SU-DHL-6 (cell line): ENCODE measurements at regions not wholly inside any gene's neighbourhood (a gene's known extent, or its start where the extent isn't known, plus 50 kb on each side); places are given as distances from the start of the nearest gene placed in this dataset.

Source experiments
- H2AFZ ChIP-seq: fragments of 200-600 bp; sonication (generic); 2 replicates; pipeline ENCODE4 v1.6.1; 2014; ENCODE audit warnings: low read depth, mild to moderate bottlenecking, moderate library complexity, mixed read lengths, antibody characterized with exemption, low read length; ENCODE audit not compliant: severe bottlenecking
- H3F3A ChIP-seq: fragments of 200-600 bp; shearing (Covaris generic); 2 replicates; pipeline ENCODE4 v1.6.0; 2016; ENCODE audit warnings: antibody characterized with exemption, mild to moderate bottlenecking; ENCODE audit not compliant: insufficient read depth
- H3K27ac ChIP-seq: fragments of 200-600 bp; sonication (generic); 2 replicates; pipeline ENCODE4 v1.5.1; 2016; ENCODE audit warnings: low read depth, mild to moderate bottlenecking, low read length, moderate library complexity, mixed read lengths
- H3K27me3 ChIP-seq: fragments of 200-600 bp; sonication (generic), shearing (Covaris generic); 2 replicates; pipeline ENCODE4 v1.6.0; 2014; ENCODE audit warnings: mild to moderate bottlenecking, low read length
- H3K36me3 ChIP-seq: fragments of 200-600 bp; sonication (generic); 2 replicates; pipeline ENCODE4 v1.6.1; 2014; ENCODE audit warnings: mild to moderate bottlenecking, low read length, mixed read lengths
- H3K4me2 ChIP-seq: fragments of 300-600, 200-600 bp; shearing (Covaris generic), sonication (generic); 2 replicates; pipeline ENCODE4 v1.6.0; 2014; ENCODE audit warnings: low read length, low read depth, mild to moderate bottlenecking; ENCODE audit not compliant: poor library complexity, severe bottlenecking
- H3K4me3 ChIP-seq: fragments of 200-600 bp; sonication (generic); 2 replicates; pipeline ENCODE4 v1.5.1; 2014; ENCODE audit warnings: antibody characterized with exemption, low read length, mild to moderate bottlenecking, mixed read lengths; ENCODE audit not compliant: insufficient read depth, poor library complexity, severe bottlenecking
- H3K79me2 ChIP-seq: fragments of 200-600 bp; sonication (generic); 2 replicates; pipeline ENCODE4 v1.6.1; 2014; ENCODE audit warnings: mild to moderate bottlenecking, low read length, moderate library complexity; ENCODE audit not compliant: insufficient read depth
- H3K9ac ChIP-seq: fragments of 200-600 bp; sonication (generic); 2 replicates; pipeline ENCODE4 v1.7.0; 2014; ENCODE audit warnings: mild to moderate bottlenecking, low read length
- H3K9me2 ChIP-seq: fragments of 200-600 bp; sonication (generic); replicated peaks from 2 replicates; pipeline ENCODE4 v1.6.1; 2014; ENCODE audit warnings: low read length; ENCODE audit not compliant: insufficient read depth
- H3K9me3 ChIP-seq: fragments of 200-600 bp; sonication (generic); 2 replicates; pipeline ENCODE4 v1.6.1; 2014; ENCODE audit warnings: low read length, mixed read lengths; ENCODE audit not compliant: insufficient read depth
- H4K20me1 ChIP-seq: fragments of 200-600 bp; sonication (generic); 2 replicates; pipeline ENCODE4 v1.6.1; 2014; ENCODE audit warnings: low read depth, mild to moderate bottlenecking, antibody characterized with exemption, low read length, moderate library complexity, mixed read lengths
- CTCF ChIP-seq: fragments of 200-600 bp; sonication (generic); IDR thresholded peaks from one replicate; pipeline ENCODE4 v1.5.1; 2017; ENCODE audit warnings: antibody characterized with exemption, mild to moderate bottlenecking, low read length, moderate library complexity; ENCODE audit not compliant: insufficient read depth, poor library complexity, severe bottlenecking
- EZH2phosphoT487 ChIP-seq: fragments of 200-600 bp; sonication (generic), shearing (Covaris generic); conservative IDR thresholded peaks from 2 replicates; pipeline ENCODE4 v1.6.1; 2018; ENCODE audit warnings: mild to moderate bottlenecking, antibody characterized with exemption, low read length, moderate library complexity, mixed read lengths

DNA sequence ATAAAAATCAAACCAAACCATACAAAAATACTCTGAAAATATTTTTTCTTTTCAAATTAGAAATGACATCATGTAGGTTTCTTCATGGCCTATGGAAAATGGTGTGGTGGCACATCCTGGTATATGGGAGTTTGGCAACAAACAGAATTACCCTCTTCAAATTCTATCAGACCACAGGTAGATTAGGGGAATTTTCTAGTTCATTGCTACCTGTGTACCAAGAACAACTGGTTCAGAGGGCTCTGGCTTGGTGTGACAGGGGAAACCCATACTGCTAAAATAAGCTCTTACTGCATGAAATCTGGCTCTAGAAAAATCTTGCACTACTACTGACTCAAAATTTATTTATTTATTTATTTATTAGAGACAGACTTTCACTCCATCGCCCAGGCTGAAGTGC is 63.4 kb upstream of the PELI1 start:
- Histone ChIP-seq H3K9me3 (no peaks in the 10 kb centered on the region), H3K27me3 (no peaks in the 10 kb centered on the region), H3F3A (no peaks in the 10 kb centered on the region), H3K27ac (no peak overlapping the region), H3K4me3 (no peak overlapping the region), H3K4me2 (no peak overlapping the region), H3K9me2 (no peaks in the 10 kb centered on the region), H3K36me3 (peaks cover 6% of the 10 kb centered on the region; the same call in 1 of the 2 replicates), H3K79me2 (no peaks in the 10 kb centered on the region), H3K9ac (no peak overlapping the region), H2AFZ (no peak overlapping the region), H4K20me1 (no peaks in the 10 kb centered on the region)
- TF ChIP-seq CTCF, result no peak
- no peak for TF ChIP-seq EZH2phosphoT487

DNA sequence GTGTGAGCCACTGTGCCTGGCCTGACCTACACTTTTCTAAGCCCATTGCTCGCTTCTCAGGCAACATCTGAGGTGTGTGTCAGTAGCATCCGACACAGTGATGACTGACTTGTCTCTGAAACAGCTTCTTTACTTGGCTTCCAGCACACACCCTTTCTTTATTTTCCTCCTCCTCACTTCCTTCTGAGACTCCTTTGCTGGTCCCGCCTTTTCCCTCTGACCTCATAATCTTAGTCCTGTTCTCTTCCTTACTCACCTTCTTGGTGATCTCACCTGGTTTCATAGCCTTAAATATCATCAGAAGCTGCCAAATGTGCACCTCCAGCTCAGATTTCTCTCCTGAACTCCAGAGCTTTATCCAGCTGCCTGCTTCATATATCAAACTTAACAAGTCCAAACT is 66.6 kb upstream of the PELI1 start:
- peaks cover 21% of the 10 kb centered on the region for H3F3A ChIP-seq
- no peaks in the 10 kb centered on the region for H3K9me3 ChIP-seq
- H3K27me3 ChIP-seq, result no peaks in the 10 kb centered on the region
- no peak for TF ChIP-seq EZH2phosphoT487
- TF ChIP-seq CTCF, result no peak
- no peaks in the 10 kb centered on the region for H3K79me2 ChIP-seq
- H3K4me2 ChIP-seq, result no peak overlapping the region
- no peak overlapping the region for H3K4me3 ChIP-seq
- no peaks in the 10 kb centered on the region for H3K9me2 ChIP-seq
- H2AFZ ChIP-seq, result no peak overlapping the region
- no peak overlapping the region for H3K27ac ChIP-seq
- no peak overlapping the region for H3K9ac ChIP-seq
- no peaks in the 10 kb centered on the region for H4K20me1 ChIP-seq
- H3K36me3 ChIP-seq, result peaks cover 13% of the 10 kb centered on the region; the same call in 1 of the 2 replicates

GRCh38 chr2:64211276-64211921 is 67.2 kb upstream of the PELI1 start:
- H3K4me3 ChIP-seq, result no peak overlapping the region
- H3K27ac ChIP-seq, result no peak overlapping the region
- no peak overlapping the region for H3K4me2 ChIP-seq
- no peaks in the 10 kb centered on the region for H3K9me3 ChIP-seq
- no peak overlapping the region for H3K9ac ChIP-seq
- H3K79me2 ChIP-seq, result no peaks in the 10 kb centered on the region
- TF ChIP-seq EZH2phosphoT487 (no peak), CTCF (no peak)
- no peaks in the 10 kb centered on the region for H4K20me1 ChIP-seq
- no peaks in the 10 kb centered on the region for H3K27me3 ChIP-seq
- H3K9me2 ChIP-seq, result no peaks in the 10 kb centered on the region
- H3F3A ChIP-seq, result peaks cover 21% of the 10 kb centered on the region
- peaks cover 13% of the 10 kb centered on the region; the same call in 1 of the 2 replicates for H3K36me3 ChIP-seq
- no peak overlapping the region for H2AFZ ChIP-seq
